ENCODE measurements at regions not wholly inside any gene's neighbourhood (a gene's known extent, or its start where the extent isn't known, plus 50 kb on each side); places are given as distances from the start of the nearest gene placed in this dataset.
"Not testable (repeated sequence)": the region's sequence is repeated elsewhere in the genome, so short reads cannot be mapped to it uniquely, and the experiment has no call there.

GRCh38 chr14:41549821-41550607 is 56.7 kb upstream of the LRFN5 start:
- H3K4me3 ChIP-seq (ENCODE audit: low read depth, low read length) = no peak overlapping the region
- no peak for DNase-seq (ENCODE audit: low read depth)
- no peak for TF ChIP-seq CTCF (IDR thresholded peaks at IDR 0.05; ENCODE audit: insufficient read depth, low read depth, low read length, missing control alignments)

GRCh38 chr14:41549282-41549681 is 57.4 kb upstream of the LRFN5 start:
- no peak overlapping the region for H3K4me3 ChIP-seq (ENCODE audit: low read depth, low read length)
- TF ChIP-seq CTCF (IDR thresholded peaks at IDR 0.05; ENCODE audit: insufficient read depth, low read depth, low read length, missing control alignments) = no peak
- DNase-seq (ENCODE audit: low read depth) = no peak

- H3K4me3 ChIP-seq (ENCODE audit: low read depth, low read length) = no peak overlapping the region
- DNase-seq (ENCODE audit: low read depth) = no peak
- no peak for TF ChIP-seq CTCF (IDR thresholded peaks at IDR 0.05; ENCODE audit: insufficient read depth, low read depth, low read length, missing control alignments)
Measured at GRCh38 chr14:41548666-41549065, 58.0 kb upstream of the LRFN5 start.

- TF ChIP-seq CTCF (IDR thresholded peaks at IDR 0.05; ENCODE audit: insufficient read depth, low read depth, low read length, missing control alignments) = no peak
- H3K4me3 ChIP-seq (ENCODE audit: low read depth, low read length) = no peak overlapping the region
- no peak for DNase-seq (ENCODE audit: low read depth)
Measured at GRCh38 chr14:41541333-41541732, 65.3 kb upstream of the LRFN5 start.

GRCh38 chr14:41532255-41532654 is 74.4 kb upstream of the LRFN5 start:
- no peak overlapping the region for H3K4me3 ChIP-seq (ENCODE audit: low read depth, low read length)
- TF ChIP-seq CTCF (IDR thresholded peaks at IDR 0.05; ENCODE audit: insufficient read depth, low read depth, low read length, missing control alignments) = no peak
- no peak for DNase-seq (ENCODE audit: low read depth)

- no peak overlapping the region for H3K4me3 ChIP-seq (ENCODE audit: low read depth, low read length)
- no peak for TF ChIP-seq CTCF (IDR thresholded peaks at IDR 0.05; ENCODE audit: insufficient read depth, low read depth, low read length, missing control alignments)
- DNase-seq (ENCODE audit: low read depth) = no peak
Measured at GRCh38 chr14:41521891-41522290, 84.8 kb upstream of the LRFN5 start.

GRCh38 chr14:41518030-41518429 is 88.6 kb upstream of the LRFN5 start:
- not testable (repeated sequence) for H3K4me3 ChIP-seq (ENCODE audit: low read depth, low read length); DNase-seq (ENCODE audit: low read depth)

Data from GM12865 (cell line).